ENCODE measurements at regions not wholly inside any gene's neighbourhood (a gene's known extent, or its start where the extent isn't known, plus 50 kb on each side); places are given as distances from the start of the nearest gene placed in this dataset.

DNA sequence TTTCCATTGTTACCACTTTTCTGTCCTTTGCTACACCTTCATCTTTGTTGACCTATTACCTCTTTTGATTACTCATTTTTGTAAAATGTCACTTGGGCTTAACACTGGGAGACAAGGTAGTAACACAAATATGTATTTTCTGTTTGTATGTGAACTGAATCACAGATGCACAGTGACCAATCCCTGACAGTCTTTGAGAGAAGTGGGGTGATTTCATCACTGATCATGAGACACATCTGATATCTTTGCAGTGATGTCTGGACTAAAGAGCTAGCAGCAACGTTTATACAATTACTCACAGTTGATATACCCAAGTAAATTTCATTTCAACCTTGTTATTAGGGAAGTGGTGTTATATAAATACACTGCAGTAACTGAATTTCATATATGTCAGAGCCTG lies 1397.4 kb upstream of the SPRY2 start:
- H3K36me3 ChIP-seq (ENCODE audit: control insufficient read depth, insufficient read depth, low read length), result no peaks in the 10 kb centered on the region
- no peaks in the 10 kb centered on the region for H3K27me3 ChIP-seq (ENCODE audit: control insufficient read depth, insufficient read depth, low read length)
- no peak overlapping the region for H3K4me3 ChIP-seq (ENCODE audit: low read depth, low read length)
- no peak overlapping the region for H3K9ac ChIP-seq (ENCODE audit: low read depth, low read length)
- H3K4me1 ChIP-seq (ENCODE audit: control insufficient read depth, insufficient read depth, low read length), result no peaks in the 10 kb centered on the region
- H3K9me3 ChIP-seq (ENCODE audit: control insufficient read depth, insufficient read depth, low read length), result no peaks in the 10 kb centered on the region

DNA sequence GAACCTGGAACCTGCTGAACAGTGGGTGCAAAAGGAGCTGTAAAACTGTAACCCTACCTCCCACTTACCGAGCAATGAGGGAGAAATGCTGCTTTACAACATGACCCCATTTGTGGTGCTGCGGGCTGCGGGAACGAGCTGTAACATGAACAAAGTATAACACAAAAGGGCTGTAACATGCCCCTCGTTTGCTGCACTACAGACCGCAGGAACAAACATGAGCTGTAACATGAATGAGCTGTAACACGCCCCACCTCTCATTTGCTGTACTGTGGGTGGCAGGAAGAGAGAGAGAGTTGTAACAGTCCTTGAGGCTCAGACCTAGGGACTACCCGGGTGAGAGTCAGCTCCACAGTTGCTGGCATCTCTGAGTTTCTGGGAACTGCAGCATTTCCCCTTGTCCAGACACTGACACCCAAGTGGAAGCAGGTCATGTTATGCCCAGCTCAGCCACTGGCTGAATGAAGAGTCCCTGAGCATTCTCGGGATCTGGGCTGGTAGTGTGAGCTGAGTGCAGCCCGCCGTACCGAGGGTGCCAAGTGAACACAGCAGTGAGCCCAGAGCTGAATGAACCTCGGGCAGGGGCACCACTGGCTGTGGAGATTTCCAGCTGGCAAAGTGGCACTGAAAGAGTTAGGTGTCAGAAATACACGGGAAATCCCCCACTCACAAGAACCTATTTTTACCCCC lies 1385.3 kb upstream of the SPRY2 start:
- H3K9ac ChIP-seq (ENCODE audit: low read depth, low read length), result no peak overlapping the region
- H3K36me3 ChIP-seq (ENCODE audit: control insufficient read depth, insufficient read depth, low read length), result no peaks in the 10 kb centered on the region
- H3K9me3 ChIP-seq (ENCODE audit: control insufficient read depth, insufficient read depth, low read length), result no peaks in the 10 kb centered on the region
- no peak overlapping the region for H3K4me3 ChIP-seq (ENCODE audit: low read depth, low read length)
- H3K27me3 ChIP-seq (ENCODE audit: control insufficient read depth, insufficient read depth, low read length), result no peaks in the 10 kb centered on the region
- no peaks in the 10 kb centered on the region for H3K4me1 ChIP-seq (ENCODE audit: control insufficient read depth, insufficient read depth, low read length)

DNA sequence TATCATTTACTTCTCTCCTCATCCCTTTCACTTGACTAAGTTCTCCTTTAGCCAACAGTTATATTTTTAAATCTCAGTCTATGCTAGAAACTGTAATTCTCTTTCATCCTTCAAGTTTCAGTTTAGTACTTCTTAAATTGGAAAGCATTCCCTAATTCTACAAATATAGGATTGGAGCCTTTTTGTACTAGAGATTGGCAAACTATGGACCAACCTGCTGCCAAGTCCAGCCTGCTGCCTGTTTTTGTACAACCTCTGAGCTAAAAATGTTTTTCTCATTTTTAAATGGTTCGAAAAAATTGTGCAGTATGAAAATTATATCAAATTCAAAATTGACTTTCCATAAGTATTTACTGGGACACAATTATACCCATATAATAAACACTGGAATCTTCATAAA lies 1381.5 kb upstream of the SPRY2 start:
- H3K9ac ChIP-seq (ENCODE audit: low read depth, low read length), result no peak overlapping the region
- H3K4me1 ChIP-seq (ENCODE audit: control insufficient read depth, insufficient read depth, low read length), result no peaks in the 10 kb centered on the region
- H3K36me3 ChIP-seq (ENCODE audit: control insufficient read depth, insufficient read depth, low read length), result no peaks in the 10 kb centered on the region
- no peak overlapping the region for H3K4me3 ChIP-seq (ENCODE audit: low read depth, low read length)
- H3K9me3 ChIP-seq (ENCODE audit: control insufficient read depth, insufficient read depth, low read length), result no peaks in the 10 kb centered on the region
- no peaks in the 10 kb centered on the region for H3K27me3 ChIP-seq (ENCODE audit: control insufficient read depth, insufficient read depth, low read length)

DNA sequence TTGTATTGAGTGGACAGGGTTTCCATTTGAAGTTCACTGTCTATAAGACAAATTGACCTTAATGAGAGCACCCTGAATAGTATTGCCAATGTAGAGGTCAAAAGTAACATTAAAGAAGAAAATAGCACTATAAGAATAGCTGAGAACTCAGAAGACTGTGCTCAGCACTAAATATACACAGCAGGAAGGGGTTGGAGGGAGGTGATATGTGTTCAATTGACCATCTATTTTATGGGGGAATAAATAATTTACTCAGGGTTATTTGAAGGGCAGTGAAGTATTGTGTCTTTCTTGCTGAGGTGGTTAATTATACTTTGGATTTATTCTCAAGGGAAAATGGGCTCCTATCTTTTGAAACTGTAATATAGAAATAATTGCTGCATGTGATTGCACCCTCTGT lies 1380.5 kb upstream of the SPRY2 start:
- no peaks in the 10 kb centered on the region for H3K36me3 ChIP-seq (ENCODE audit: control insufficient read depth, insufficient read depth, low read length)
- H3K9ac ChIP-seq (ENCODE audit: low read depth, low read length), result no peak overlapping the region
- no peaks in the 10 kb centered on the region for H3K4me1 ChIP-seq (ENCODE audit: control insufficient read depth, insufficient read depth, low read length)
- no peaks in the 10 kb centered on the region for H3K27me3 ChIP-seq (ENCODE audit: control insufficient read depth, insufficient read depth, low read length)
- no peaks in the 10 kb centered on the region for H3K9me3 ChIP-seq (ENCODE audit: control insufficient read depth, insufficient read depth, low read length)
- no peak overlapping the region for H3K4me3 ChIP-seq (ENCODE audit: low read depth, low read length)

DNA sequence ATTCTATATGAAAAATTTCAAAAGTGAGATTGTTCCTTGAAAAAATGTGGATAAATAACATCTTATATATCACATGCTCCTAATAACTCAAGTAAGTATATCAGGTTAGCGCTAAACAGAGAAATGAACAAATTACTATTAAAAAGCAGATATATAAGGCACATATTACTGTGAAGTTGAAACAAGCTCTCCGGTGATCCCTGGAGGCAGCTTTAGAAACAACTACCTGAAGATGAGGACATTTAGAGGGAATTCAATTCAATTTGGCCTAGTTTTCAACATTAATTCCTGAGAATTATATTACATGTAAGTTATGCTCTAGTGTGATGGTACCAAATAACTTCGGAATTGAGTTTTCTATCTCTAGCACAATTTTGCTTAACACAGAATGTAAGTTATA lies 1373.6 kb upstream of the SPRY2 start:
- H3K4me3 ChIP-seq (ENCODE audit: low read depth, low read length), result no peak overlapping the region
- H3K27me3 ChIP-seq (ENCODE audit: control insufficient read depth, insufficient read depth, low read length), result no peaks in the 10 kb centered on the region
- H3K9me3 ChIP-seq (ENCODE audit: control insufficient read depth, insufficient read depth, low read length), result no peaks in the 10 kb centered on the region
- H3K36me3 ChIP-seq (ENCODE audit: control insufficient read depth, insufficient read depth, low read length), result no peaks in the 10 kb centered on the region
- no peak overlapping the region for H3K9ac ChIP-seq (ENCODE audit: low read depth, low read length)
- no peaks in the 10 kb centered on the region for H3K4me1 ChIP-seq (ENCODE audit: control insufficient read depth, insufficient read depth, low read length)

DNA sequence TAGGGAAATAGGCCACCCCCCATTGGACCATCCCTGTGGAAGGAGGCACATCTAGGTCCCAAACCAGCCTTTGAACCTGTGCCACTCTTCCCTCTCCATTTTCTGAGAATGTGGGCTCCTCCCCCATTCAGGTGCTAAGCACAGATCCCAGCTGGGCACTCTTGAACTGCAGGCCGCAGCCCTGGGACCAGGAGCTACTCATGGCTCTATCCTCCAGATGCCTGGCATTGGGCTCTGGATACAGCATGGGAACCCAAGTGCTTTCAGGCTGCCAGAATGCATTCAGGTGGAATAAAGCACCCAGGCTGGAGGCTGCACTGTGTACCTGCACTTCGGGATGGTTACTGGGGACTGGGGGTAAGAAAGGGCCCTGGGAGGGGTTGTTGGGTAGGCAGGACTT lies 1372.3 kb upstream of the SPRY2 start:
- H3K9me3 ChIP-seq (ENCODE audit: control insufficient read depth, insufficient read depth, low read length), result no peaks in the 10 kb centered on the region
- H3K9ac ChIP-seq (ENCODE audit: low read depth, low read length), result no peak overlapping the region
- H3K27me3 ChIP-seq (ENCODE audit: control insufficient read depth, insufficient read depth, low read length), result no peaks in the 10 kb centered on the region
- no peaks in the 10 kb centered on the region for H3K36me3 ChIP-seq (ENCODE audit: control insufficient read depth, insufficient read depth, low read length)
- H3K4me1 ChIP-seq (ENCODE audit: control insufficient read depth, insufficient read depth, low read length), result no peaks in the 10 kb centered on the region
- H3K4me3 ChIP-seq (ENCODE audit: low read depth, low read length), result no peak overlapping the region

DNA sequence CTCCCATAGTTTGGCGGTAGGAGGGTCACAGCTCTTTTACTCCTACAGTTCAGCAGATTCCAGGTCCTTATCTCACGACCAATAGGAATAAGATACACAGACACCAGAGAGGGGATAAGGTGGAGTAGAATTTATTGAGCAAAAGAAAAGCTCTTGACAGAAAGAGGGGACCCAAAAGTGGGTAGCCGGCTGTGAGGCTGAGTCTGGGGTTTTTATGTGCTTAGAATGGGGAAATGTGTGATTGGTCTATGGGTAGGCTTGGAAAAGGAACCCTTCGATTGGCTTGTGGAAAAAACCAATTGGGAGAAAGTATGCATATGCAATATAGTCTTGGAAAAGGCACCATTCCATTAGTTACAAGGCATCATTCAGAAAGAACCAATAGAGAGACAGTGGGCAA lies 1356.9 kb upstream of the SPRY2 start:
- Histone ChIP-seq H3K9me3 (ENCODE audit: control insufficient read depth, insufficient read depth, low read length) (no peaks in the 10 kb centered on the region), H3K9ac (ENCODE audit: low read depth, low read length) (no peak overlapping the region), H3K27me3 (ENCODE audit: control insufficient read depth, insufficient read depth, low read length) (no peaks in the 10 kb centered on the region), H3K4me3 (ENCODE audit: low read depth, low read length) (no peak overlapping the region), H3K36me3 (ENCODE audit: control insufficient read depth, insufficient read depth, low read length) (no peaks in the 10 kb centered on the region), H3K4me1 (ENCODE audit: control insufficient read depth, insufficient read depth, low read length) (no peaks in the 10 kb centered on the region)

DNA sequence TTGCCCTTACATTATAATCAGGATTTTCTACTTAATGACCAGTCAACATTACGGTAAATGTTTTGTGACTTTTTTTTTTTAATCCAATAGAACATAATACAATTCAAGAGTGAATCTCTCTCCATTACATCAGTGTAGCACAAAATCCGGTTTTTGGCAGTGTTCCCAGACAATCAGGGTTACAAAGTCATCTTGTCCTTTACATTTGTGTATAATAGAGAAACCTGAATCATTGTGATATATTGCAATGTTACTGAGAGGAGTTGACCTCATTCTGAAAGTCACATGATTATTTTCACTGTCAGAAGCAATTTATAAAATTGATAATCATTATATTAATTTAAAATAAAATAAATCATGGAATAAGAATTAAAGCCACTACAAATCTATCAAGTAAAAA lies 1346.0 kb upstream of the SPRY2 start:
- H3K27me3 ChIP-seq (ENCODE audit: control insufficient read depth, insufficient read depth, low read length), result no peaks in the 10 kb centered on the region
- no peaks in the 10 kb centered on the region for H3K36me3 ChIP-seq (ENCODE audit: control insufficient read depth, insufficient read depth, low read length)
- no peaks in the 10 kb centered on the region for H3K4me1 ChIP-seq (ENCODE audit: control insufficient read depth, insufficient read depth, low read length)
- H3K9me3 ChIP-seq (ENCODE audit: control insufficient read depth, insufficient read depth, low read length), result no peaks in the 10 kb centered on the region
- H3K4me3 ChIP-seq (ENCODE audit: low read depth, low read length), result no peak overlapping the region
- no peak overlapping the region for H3K9ac ChIP-seq (ENCODE audit: low read depth, low read length)

DNA sequence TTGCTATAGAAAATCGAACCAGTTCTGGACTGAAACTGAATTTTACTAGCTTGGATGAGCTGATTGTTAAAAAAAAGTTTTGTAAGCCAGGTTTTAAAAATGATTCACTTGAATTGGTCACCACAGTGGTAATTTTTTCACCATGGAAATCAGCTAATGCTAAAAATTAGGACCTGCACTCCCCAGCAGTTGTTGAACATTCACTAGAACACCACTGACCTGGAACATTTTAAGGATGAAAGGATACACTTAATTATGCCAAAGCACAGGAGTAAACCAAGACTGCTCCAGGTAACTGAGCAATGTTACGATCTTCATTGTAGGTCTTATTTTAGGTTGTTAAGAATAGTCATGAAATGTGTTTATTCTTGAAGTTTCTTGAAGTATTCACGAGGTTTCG lies 1342.6 kb upstream of the SPRY2 start:
- H3K36me3 ChIP-seq (ENCODE audit: control insufficient read depth, insufficient read depth, low read length), result no peaks in the 10 kb centered on the region
- H3K4me3 ChIP-seq (ENCODE audit: low read depth, low read length), result no peak overlapping the region
- no peak overlapping the region for H3K9ac ChIP-seq (ENCODE audit: low read depth, low read length)
- no peaks in the 10 kb centered on the region for H3K4me1 ChIP-seq (ENCODE audit: control insufficient read depth, insufficient read depth, low read length)
- H3K27me3 ChIP-seq (ENCODE audit: control insufficient read depth, insufficient read depth, low read length), result no peaks in the 10 kb centered on the region
- H3K9me3 ChIP-seq (ENCODE audit: control insufficient read depth, insufficient read depth, low read length), result no peaks in the 10 kb centered on the region

DNA sequence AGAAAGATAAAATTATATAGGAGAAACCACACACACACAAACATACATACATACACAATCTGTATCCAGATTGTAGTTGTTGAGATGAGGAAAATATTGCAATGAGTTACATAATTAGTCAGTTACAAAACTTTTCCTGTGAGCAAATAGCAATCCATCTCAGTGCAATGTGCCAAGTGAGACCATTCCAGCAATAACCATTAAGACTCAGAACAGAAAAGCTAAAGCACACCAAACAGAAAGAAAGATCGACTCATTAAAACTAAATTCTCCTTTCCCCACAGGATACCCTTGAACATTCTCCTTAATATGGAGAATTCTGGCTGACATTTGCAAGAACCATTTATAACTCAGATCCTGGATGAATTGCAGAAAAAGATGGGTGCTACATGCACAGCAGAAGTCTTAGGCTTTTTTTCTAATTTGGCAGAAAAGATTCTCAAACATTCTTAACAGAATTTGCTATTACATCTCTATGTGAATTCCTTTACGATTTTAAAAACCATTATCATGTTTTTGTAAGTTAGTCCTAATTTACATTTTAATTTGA lies 1341.2 kb upstream of the SPRY2 start:
- Histone ChIP-seq H3K9ac (ENCODE audit: low read depth, low read length) (no peak overlapping the region), H3K4me1 (ENCODE audit: control insufficient read depth, insufficient read depth, low read length) (no peaks in the 10 kb centered on the region), H3K27me3 (ENCODE audit: control insufficient read depth, insufficient read depth, low read length) (no peaks in the 10 kb centered on the region), H3K36me3 (ENCODE audit: control insufficient read depth, insufficient read depth, low read length) (no peaks in the 10 kb centered on the region), H3K9me3 (ENCODE audit: control insufficient read depth, insufficient read depth, low read length) (peaks cover 5% of the 10 kb centered on the region), H3K4me3 (ENCODE audit: low read depth, low read length) (no peak overlapping the region)

DNA sequence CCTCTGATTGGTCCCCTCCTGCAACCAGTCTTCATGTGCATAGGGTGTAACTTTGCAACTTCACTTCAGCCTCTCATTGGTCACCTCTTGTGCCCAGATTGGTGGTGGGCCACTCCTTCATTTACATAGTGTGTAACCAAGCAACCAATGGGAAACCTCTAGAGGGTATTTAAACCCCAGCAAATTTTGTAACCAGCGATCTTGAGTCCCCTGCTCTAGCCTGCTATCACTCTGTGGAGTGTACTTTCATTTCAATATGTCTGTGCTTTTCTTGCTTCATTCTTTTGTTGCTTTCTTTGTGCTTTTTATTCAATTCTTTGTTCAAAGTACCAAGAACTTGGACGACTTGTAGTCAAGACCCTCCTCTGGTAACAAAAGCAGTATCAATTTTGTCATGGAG lies 1336.9 kb upstream of the SPRY2 start:
- Histone ChIP-seq H3K27me3 (ENCODE audit: control insufficient read depth, insufficient read depth, low read length) (no peaks in the 10 kb centered on the region), H3K4me1 (ENCODE audit: control insufficient read depth, insufficient read depth, low read length) (no peaks in the 10 kb centered on the region), H3K9me3 (ENCODE audit: control insufficient read depth, insufficient read depth, low read length) (peaks cover 5% of the 10 kb centered on the region)

DNA sequence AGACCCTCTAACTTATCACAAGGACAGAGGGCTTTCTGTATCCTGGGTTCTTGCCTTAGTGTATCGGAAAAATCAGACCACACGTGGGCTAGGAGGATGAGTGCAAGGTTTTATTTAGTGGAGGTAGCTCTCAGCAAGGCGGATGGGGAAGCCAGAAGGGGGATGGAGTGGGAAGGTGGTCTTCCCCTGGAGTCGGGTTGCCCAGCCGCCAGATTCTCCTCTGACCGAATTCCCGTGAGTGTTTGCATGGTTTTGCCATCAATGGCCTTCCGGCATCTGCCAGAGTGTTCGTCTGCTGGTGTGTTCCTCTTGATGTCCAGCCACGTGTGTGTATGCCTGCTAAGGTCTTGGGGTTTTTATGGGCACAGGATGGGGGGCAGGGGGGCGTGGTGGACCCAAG lies 1335.1 kb upstream of the SPRY2 start:
- Histone ChIP-seq H3K36me3 (ENCODE audit: control insufficient read depth, insufficient read depth, low read length) (no peaks in the 10 kb centered on the region), H3K4me3 (ENCODE audit: low read depth, low read length) (no peak overlapping the region), H3K4me1 (ENCODE audit: control insufficient read depth, insufficient read depth, low read length) (no peaks in the 10 kb centered on the region), H3K9me3 (ENCODE audit: control insufficient read depth, insufficient read depth, low read length) (peaks cover 5% of the 10 kb centered on the region), H3K27me3 (ENCODE audit: control insufficient read depth, insufficient read depth, low read length) (no peaks in the 10 kb centered on the region), H3K9ac (ENCODE audit: low read depth, low read length) (no peak overlapping the region)

More for the DNA sequence above, 1336.9 kb upstream of the SPRY2 start:
- Histone ChIP-seq H3K9ac (ENCODE audit: low read depth, low read length) (no peak overlapping the region), H3K4me3 (ENCODE audit: low read depth, low read length) (no peak overlapping the region), H3K36me3 (ENCODE audit: control insufficient read depth, insufficient read depth, low read length) (no peaks in the 10 kb centered on the region)
